Prostate gland (tissue), 2 donors: ENCODE measurements at regions not wholly inside any gene's neighbourhood (a gene's known extent, or its start where the extent isn't known, plus 50 kb on each side); places are given as distances from the start of the nearest gene placed in this dataset.

Experiments
- DNase-seq: peaks from one replicate; pipeline ENCODE4 v3.0.0-alpha.2; 2019; ENCODE audit warnings: low spot score
- H3K27ac ChIP-seq, 2 donors: fragments of 200-600 bp; sonication (generic); 2 replicates each; pipeline ENCODE4 v1.5.1; 2017 to 2019
- H3K27me3 ChIP-seq: fragments of 200-600 bp; sonication (generic); replicated peaks from 2 replicates; pipeline ENCODE4 v1.5.1; 2019; ENCODE audit not compliant: insufficient read depth
- H3K36me3 ChIP-seq, 2 donors: fragments of 200-600 bp; sonication (generic); 1 replicate in 1 of 2; 2 replicates in 1 of 2; pipeline versions ENCODE4 v1.5.1 to v1.8.1; 2017 to 2019
- H3K4me1 ChIP-seq: fragments of 200-600 bp; sonication (generic); replicated peaks from 2 replicates; pipeline ENCODE4 v1.5.1; 2019
- H3K4me3 ChIP-seq, 2 donors: fragments of 200-600 bp; sonication (generic); 2 replicates each; pipeline ENCODE4 v1.5.1; 2017 to 2019
- H3K9me3 ChIP-seq: fragments of 200-600 bp; sonication (generic); 2 replicates; pipeline ENCODE4 v1.5.1; 2017
- POLR2A ChIP-seq: fragments of 450-650 bp; IDR thresholded peaks from one replicate; pipeline ENCODE4 v1.6.1; 2016; ENCODE audit warnings: antibody characterized with exemption, mild to moderate bottlenecking
- POLR2AphosphoS5 ChIP-seq: sonication (generic); formaldehyde crosslinking; IDR thresholded peaks from one replicate; pipeline ENCODE4 v1.6.1; 2017; ENCODE audit warnings: antibody characterized with exemption
- WGBS: methylation state at CpG from one replicate; pipeline ENCODE4 v1.1.5; 2018; 5-methylcytosine and 5-hydroxymethylcytosine counted together
- intact Hi-C: fragments of 100-400 bp; cut with DNase I; formaldehyde crosslinking; loops from one replicate; pipeline ENCODE4 v1.14.2; 2022
- TF ChIP-seq, protein P1 (sequence below), 4 experiments: fragments of 200-600 bp in 2 of 4; fragments of 450-650 bp in 2 of 4; sonication (generic) in 2 of 4; IDR thresholded peaks; 1 replicate in 3 of 4; 2 replicates in 1 of 4; pipeline ENCODE4 v1.5.1; 2016 to 2019; ENCODE audit warnings: antibody characterized with exemption in 4 of 4, mild to moderate bottlenecking in 2 of 4, moderate library complexity in 2 of 4

GRCh38 chr6:47403801-47404200 lies 73.8 kb upstream of the CD2AP start:
- no peaks in the 10 kb centered on the region for H3K4me1 ChIP-seq
- H3K36me3 ChIP-seq: no peaks in the 10 kb centered on the region
- intact Hi-C loops: no loop called here
- no peaks in the 10 kb centered on the region for H3K9me3 ChIP-seq
- H3K27ac ChIP-seq: no peak overlapping the region
- no peak for DNase-seq
- no peaks in the 10 kb centered on the region for H3K27me3 ChIP-seq
- H3K4me3 ChIP-seq: no peak overlapping the region
- 88% methylated on average over 2 of the region's 2 CpGs for WGBS
- TF ChIP-seq POLR2A (no peak), POLR2AphosphoS5 (no peak)
- TF ChIP-seq, protein P1, sequence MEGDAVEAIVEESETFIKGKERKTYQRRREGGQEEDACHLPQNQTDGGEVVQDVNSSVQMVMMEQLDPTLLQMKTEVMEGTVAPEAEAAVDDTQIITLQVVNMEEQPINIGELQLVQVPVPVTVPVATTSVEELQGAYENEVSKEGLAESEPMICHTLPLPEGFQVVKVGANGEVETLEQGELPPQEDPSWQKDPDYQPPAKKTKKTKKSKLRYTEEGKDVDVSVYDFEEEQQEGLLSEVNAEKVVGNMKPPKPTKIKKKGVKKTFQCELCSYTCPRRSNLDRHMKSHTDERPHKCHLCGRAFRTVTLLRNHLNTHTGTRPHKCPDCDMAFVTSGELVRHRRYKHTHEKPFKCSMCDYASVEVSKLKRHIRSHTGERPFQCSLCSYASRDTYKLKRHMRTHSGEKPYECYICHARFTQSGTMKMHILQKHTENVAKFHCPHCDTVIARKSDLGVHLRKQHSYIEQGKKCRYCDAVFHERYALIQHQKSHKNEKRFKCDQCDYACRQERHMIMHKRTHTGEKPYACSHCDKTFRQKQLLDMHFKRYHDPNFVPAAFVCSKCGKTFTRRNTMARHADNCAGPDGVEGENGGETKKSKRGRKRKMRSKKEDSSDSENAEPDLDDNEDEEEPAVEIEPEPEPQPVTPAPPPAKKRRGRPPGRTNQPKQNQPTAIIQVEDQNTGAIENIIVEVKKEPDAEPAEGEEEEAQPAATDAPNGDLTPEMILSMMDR (IDR thresholded peaks at IDR 0.05): no peak

DNA sequence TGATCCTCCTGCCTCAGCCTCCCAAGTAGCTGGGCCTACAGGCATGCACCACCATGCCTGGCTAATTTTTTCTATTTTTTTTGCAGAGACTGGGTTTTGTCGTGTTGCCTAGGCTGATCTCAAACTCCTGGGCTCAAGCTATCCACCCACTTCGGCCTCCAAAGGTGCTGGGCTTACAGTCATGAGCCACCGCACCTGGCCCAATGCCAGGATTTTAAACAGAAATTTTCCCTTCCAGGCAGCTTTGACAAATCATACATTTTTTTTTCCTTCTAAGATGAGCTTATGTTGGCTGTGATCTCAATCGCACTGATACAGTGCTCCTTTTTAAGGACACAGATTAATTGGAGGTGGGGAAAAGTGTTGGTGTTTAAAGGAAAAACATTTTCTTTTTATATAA lies 73.2 kb upstream of the CD2AP start:
- H3K9me3 ChIP-seq: no peaks in the 10 kb centered on the region
- intact Hi-C loops: no loop called here
- no peaks in the 10 kb centered on the region for H3K4me1 ChIP-seq
- no peak for TF ChIP-seq POLR2AphosphoS5
- no peak for TF ChIP-seq POLR2A
- H3K4me3 ChIP-seq: no peak overlapping the region
- no peaks in the 10 kb centered on the region for H3K36me3 ChIP-seq
- DNase-seq: no peak
- 72% methylated on average over 4 of the region's 4 CpGs for WGBS
- H3K27ac ChIP-seq: no peak overlapping the region
- H3K27me3 ChIP-seq: no peaks in the 10 kb centered on the region

DNA sequence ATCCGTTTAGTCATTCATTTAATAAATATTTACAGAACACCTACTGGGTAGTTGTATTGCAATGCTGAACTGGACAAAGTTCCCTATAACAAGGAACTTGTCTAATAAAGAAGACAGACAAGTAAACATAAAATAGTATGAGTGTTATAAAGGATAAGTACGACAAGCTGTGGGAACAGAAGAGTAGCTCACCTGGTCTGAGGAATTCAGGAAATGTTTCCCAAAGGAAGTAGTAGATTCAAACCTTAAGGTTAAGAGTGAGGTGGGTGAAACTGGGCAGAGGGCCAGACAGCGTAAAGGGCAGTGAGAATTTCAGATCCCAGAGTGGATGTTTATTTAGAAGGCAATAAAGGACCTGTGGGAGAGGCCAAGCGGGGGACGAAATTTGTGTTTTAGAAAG lies 72.3 kb upstream of the CD2AP start:
- no peaks in the 10 kb centered on the region for H3K9me3 ChIP-seq
- no peaks in the 10 kb centered on the region for H3K27me3 ChIP-seq
- no peak for TF ChIP-seq POLR2A
- TF ChIP-seq POLR2AphosphoS5: no peak
- TF ChIP-seq, protein P1 (IDR thresholded peaks at IDR 0.05): no peak
- no peak for DNase-seq
- H3K4me3 ChIP-seq: no peak overlapping the region
- H3K36me3 ChIP-seq: no peaks in the 10 kb centered on the region
- no peaks in the 10 kb centered on the region for H3K4me1 ChIP-seq
- WGBS: 47% methylated on average over 5 of the region's 5 CpGs
- intact Hi-C loops: no loop called here
- H3K27ac ChIP-seq: no peak overlapping the region

GRCh38 chr6:47407300-47408281 lies 70.0 kb upstream of the CD2AP start:
- Histone ChIP-seq H3K27me3 (no peaks in the 10 kb centered on the region), H3K4me3 (no peak overlapping the region), H3K36me3 (no peaks in the 10 kb centered on the region), H3K27ac (no peak overlapping the region), H3K4me1 (no peaks in the 10 kb centered on the region), H3K9me3 (no peaks in the 10 kb centered on the region)
- DNase-seq: no peak
- TF ChIP-seq, protein P1 (IDR thresholded peaks at IDR 0.05): no peak
- intact Hi-C loops: no loop called here
- WGBS: 100% methylated on average over 1 of the region's 1 CpG

- WGBS: 8% methylated on average over 4 of the region's 4 CpGs
- TF ChIP-seq, protein P1 (IDR thresholded peaks at IDR 0.05): peak; percentile 87 to 91 (median 90)
- no peak for TF ChIP-seq POLR2A
- H3K4me1 ChIP-seq: no peaks in the 10 kb centered on the region
- peak overlapping the region; percentile 33 to 36 for H3K4me3 ChIP-seq
- intact Hi-C loops: loop anchor here (2.0 to 10.0 kb wide), 2 partner anchors 65 to 221 kb away; no protein-coding TSS in a partner anchor
- peak; percentile 51 for DNase-seq
- H3K9me3 ChIP-seq: no peaks in the 10 kb centered on the region
- no peaks in the 10 kb centered on the region for H3K27me3 ChIP-seq
- peak overlapping the region; percentile 47 to 61 for H3K27ac ChIP-seq
- H3K36me3 ChIP-seq: no peaks in the 10 kb centered on the region
These were observed 63.7 kb upstream of the CD2AP start for GRCh38 chr6:47413752-47414422.
